ENCODE measurements at regions not wholly inside any gene's neighbourhood (a gene's known extent, or its start where the extent isn't known, plus 50 kb on each side); places are given as distances from the start of the nearest gene placed in this dataset.

GRCh38 chr13:40452038-40452666, 214.3 kb downstream of the FOXO1 start:
- Mint-ChIP-seq H3K27me3 (ENCODE audit: insufficient read depth, low read depth) (peaks cover 3% of the 10 kb centered on the region), H3K36me3 (peaks cover 3% of the 10 kb centered on the region), H3K4me3 (no peak overlapping the region), H3K4me1 (no peaks in the 10 kb centered on the region), H3K27ac (no peak overlapping the region), H3K9me3 (peaks cover 23% of the 10 kb centered on the region)
- H3F3A ChIP-seq (ENCODE audit: low read depth), result no peaks in the 10 kb centered on the region
- H3K4me1 ChIP-seq, result no peaks in the 10 kb centered on the region
- no peaks in the 10 kb centered on the region for H3K79me2 ChIP-seq (ENCODE audit: low read depth)
- H3K36me3 ChIP-seq, result no peaks in the 10 kb centered on the region
- no peak for DNase-seq (ENCODE audit: low spot score)
- H3K9ac ChIP-seq, result no peak overlapping the region
- no peaks in the 10 kb centered on the region for H3K9me3 ChIP-seq (ENCODE audit: low read depth)
- no peak for TF ChIP-seq CTCF (IDR thresholded peaks at IDR 0.05)
- TF ChIP-seq EZH2 (IDR thresholded peaks at IDR 0.05), result no peak
- TF ChIP-seq EZH2phosphoT487 (IDR thresholded peaks at IDR 0.05), result no peak
- H4K20me1 ChIP-seq (ENCODE audit: low read depth), result no peaks in the 10 kb centered on the region
- no peaks in the 10 kb centered on the region for H3K27me3 ChIP-seq
- no peak overlapping the region for H3K27ac ChIP-seq
- H3K4me2 ChIP-seq, result no peak overlapping the region
- H3K4me3 ChIP-seq, result no peak overlapping the region
- H2AFZ ChIP-seq (replicated peaks), result no peak overlapping the region

DNA sequence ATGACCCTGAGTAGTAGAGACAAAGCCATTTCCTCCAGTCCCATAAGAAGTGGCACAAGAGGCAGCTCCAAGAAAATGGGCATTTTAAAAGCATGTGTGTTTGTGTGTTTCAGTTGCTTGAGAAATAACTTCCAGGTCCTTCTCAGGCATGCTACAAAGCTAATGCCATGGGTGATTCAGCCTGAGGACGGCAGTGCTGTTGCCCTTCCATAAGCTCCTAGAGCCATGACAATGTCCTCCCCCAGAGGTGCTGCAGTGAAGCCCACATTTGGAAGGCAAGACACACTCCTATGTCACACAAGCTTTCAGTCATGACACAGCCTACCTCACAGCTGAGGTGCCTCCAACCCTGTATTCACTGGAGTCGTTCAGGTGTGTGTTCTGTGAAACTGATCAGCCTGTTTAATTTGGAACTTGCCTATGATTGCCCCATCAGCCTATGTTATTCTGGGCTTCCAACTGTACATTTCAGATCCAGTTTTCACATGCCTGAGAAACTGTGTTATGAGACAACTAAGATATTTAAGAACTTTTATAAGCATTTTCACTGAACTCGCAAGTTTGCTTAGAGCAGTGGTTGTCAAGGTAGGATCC, 213.6 kb downstream of the FOXO1 start:
- Histone ChIP-seq H3K27ac (no peak overlapping the region), H3K79me2 (ENCODE audit: low read depth) (no peaks in the 10 kb centered on the region), H3F3A (ENCODE audit: low read depth) (no peaks in the 10 kb centered on the region), H3K4me3 (no peak overlapping the region), H3K36me3 (no peaks in the 10 kb centered on the region), H3K4me1 (no peaks in the 10 kb centered on the region), H4K20me1 (ENCODE audit: low read depth) (no peaks in the 10 kb centered on the region), H2AFZ (replicated peaks) (no peak overlapping the region), H3K9ac (no peak overlapping the region), H3K4me2 (no peak overlapping the region), H3K9me3 (ENCODE audit: low read depth) (no peaks in the 10 kb centered on the region), H3K27me3 (no peaks in the 10 kb centered on the region)
- Mint-ChIP-seq H3K27ac (no peak overlapping the region), H3K9me3 (peaks cover 20% of the 10 kb centered on the region), H3K4me1 (peaks cover 5% of the 10 kb centered on the region), H3K27me3 (ENCODE audit: insufficient read depth, low read depth) (peaks cover 3% of the 10 kb centered on the region), H3K36me3 (peaks cover 3% of the 10 kb centered on the region), H3K4me3 (no peak overlapping the region)
- no peak for TF ChIP-seq EZH2phosphoT487 (IDR thresholded peaks at IDR 0.05)
- TF ChIP-seq EZH2 (IDR thresholded peaks at IDR 0.05), result no peak
- no peak for TF ChIP-seq CTCF (IDR thresholded peaks at IDR 0.05)
- no peak for DNase-seq (ENCODE audit: low spot score)

DNA sequence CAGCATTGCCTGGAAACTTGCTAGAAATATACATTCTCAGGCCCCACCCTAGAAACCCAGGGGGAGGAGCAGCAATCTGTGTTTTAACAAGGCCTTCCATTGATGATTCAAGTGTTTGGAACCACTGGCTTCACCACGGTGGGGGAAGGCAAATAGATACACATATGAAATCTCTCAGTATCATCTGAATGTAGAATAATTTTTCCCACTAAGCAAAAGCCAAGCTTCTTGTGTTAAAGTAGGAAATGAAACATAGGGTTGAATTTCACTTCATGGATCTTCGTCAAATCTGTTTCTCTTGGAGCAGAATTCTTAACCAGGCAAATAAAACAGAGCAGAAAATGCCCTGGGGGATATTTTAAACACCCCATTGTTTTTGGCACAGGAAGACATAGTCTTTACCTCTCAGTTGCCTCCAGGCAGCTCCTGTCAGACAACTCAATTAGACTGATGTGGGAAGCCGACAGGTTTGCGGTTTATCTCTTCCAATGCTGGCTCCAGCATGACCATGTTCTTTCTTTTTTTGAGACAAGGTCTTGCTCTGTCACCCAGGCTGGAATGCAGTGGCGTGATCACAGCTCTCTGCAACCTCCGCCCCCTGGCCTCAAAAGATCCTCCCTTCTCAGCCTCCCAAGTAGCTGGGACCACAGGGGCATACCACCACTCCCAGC, 213.0 kb downstream of the FOXO1 start:
- Histone ChIP-seq H3K4me3 (no peak overlapping the region), H3K4me2 (no peak overlapping the region), H3K27ac (no peak overlapping the region), H2AFZ (replicated peaks) (no peak overlapping the region), H3K36me3 (no peaks in the 10 kb centered on the region), H3K9ac (no peak overlapping the region), H3K9me3 (ENCODE audit: low read depth) (no peaks in the 10 kb centered on the region), H3F3A (ENCODE audit: low read depth) (no peaks in the 10 kb centered on the region), H4K20me1 (ENCODE audit: low read depth) (no peaks in the 10 kb centered on the region), H3K27me3 (no peaks in the 10 kb centered on the region), H3K4me1 (no peaks in the 10 kb centered on the region), H3K79me2 (ENCODE audit: low read depth) (no peaks in the 10 kb centered on the region)
- Mint-ChIP-seq H3K4me3 (no peak overlapping the region), H3K27ac (no peak overlapping the region), H3K4me1 (peaks cover 6% of the 10 kb centered on the region), H3K36me3 (no peaks in the 10 kb centered on the region), H3K27me3 (ENCODE audit: insufficient read depth, low read depth) (peaks cover 4% of the 10 kb centered on the region), H3K9me3 (peaks cover 16% of the 10 kb centered on the region)
- no peak for DNase-seq (ENCODE audit: low spot score)
- TF ChIP-seq EZH2phosphoT487 (IDR thresholded peaks at IDR 0.05), result no peak
- TF ChIP-seq EZH2 (IDR thresholded peaks at IDR 0.05), result no peak
- no peak for TF ChIP-seq CTCF (IDR thresholded peaks at IDR 0.05)
